Activated naive CD4-positive, alpha-beta T cell treated with anti-CD3 and anti-CD28 coated beads, Interleukin-2, amount 10 ng/mL, durations not matched to agents 7 days and 5 days (primary cell): ENCODE measurements at regions not wholly inside any gene's neighbourhood (a gene's known extent, or its start where the extent isn't known, plus 50 kb on each side); places are given as distances from the start of the nearest gene placed in this dataset.

Experiments
- CTCF ChIA-PET: fragments of 350-600 bp; sonication (Branson Sonifier 250); formaldehyde crosslinking; loops from one replicate; lab custom pipeline; 2021; ENCODE audit warnings: antibody characterized with exemption; lab: Charles Lee
- DNase-seq: peaks from one replicate; pipeline ENCODE4 v3.0.0-alpha.2; 2020
- H3K27ac Mint-ChIP-seq: one replicate; pipeline ENCODE4 v1.8.0; 2021; ENCODE audit warnings: mild to moderate bottlenecking, moderate library complexity, mixed read lengths
- H3K27me3 Mint-ChIP-seq: one replicate; pipeline ENCODE4 v1.8.0; 2021; ENCODE audit warnings: mild to moderate bottlenecking, mixed read lengths
- H3K36me3 Mint-ChIP-seq: one replicate; pipeline ENCODE4 v1.8.0; 2021; ENCODE audit warnings: mixed read lengths
- H3K4me1 Mint-ChIP-seq: one replicate; pipeline ENCODE4 v1.8.0; 2021; ENCODE audit warnings: mixed read lengths
- H3K4me3 Mint-ChIP-seq: one replicate; pipeline ENCODE4 v1.8.0; 2021; ENCODE audit warnings: mild to moderate bottlenecking, moderate library complexity, mixed read lengths
- H3K9me3 Mint-ChIP-seq: one replicate; pipeline ENCODE4 v1.8.0; 2021; ENCODE audit warnings: mixed read lengths

DNA sequence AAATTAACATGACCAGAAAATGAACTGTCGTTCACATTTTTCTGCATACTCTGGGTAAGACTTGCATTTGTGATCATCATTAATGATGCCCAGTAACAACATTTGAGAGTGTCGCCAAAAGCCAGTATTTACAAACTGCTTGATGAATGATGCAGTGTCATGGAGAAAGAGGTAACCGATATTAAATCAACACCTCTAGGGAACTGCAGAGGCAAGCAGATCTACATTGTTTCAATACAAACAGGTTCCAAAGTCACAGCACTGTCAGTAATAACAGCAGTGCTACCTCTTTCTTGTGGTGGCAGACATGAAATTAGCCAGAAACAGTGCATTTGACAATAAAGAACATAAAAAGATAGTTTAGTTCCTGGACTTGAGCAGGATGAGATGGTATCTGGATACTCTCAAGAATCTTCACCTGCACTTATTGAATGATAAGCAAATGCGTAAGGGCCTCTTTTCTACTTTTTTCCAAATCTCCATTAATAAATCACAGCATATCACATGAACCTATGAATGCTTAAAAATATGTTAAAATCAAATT, 456.6 kb downstream of the ARHGEF28 start:
- H3K4me3 Mint-ChIP-seq, result no peak overlapping the region
- H3K36me3 Mint-ChIP-seq, result no peaks in the 10 kb centered on the region
- no peaks in the 10 kb centered on the region for H3K4me1 Mint-ChIP-seq
- no peaks in the 10 kb centered on the region for H3K9me3 Mint-ChIP-seq
- CTCF ChIA-PET, result no interaction called here
- no peak for DNase-seq
- H3K27me3 Mint-ChIP-seq, result peaks cover 8% of the 10 kb centered on the region
- no peak overlapping the region for H3K27ac Mint-ChIP-seq

DNA sequence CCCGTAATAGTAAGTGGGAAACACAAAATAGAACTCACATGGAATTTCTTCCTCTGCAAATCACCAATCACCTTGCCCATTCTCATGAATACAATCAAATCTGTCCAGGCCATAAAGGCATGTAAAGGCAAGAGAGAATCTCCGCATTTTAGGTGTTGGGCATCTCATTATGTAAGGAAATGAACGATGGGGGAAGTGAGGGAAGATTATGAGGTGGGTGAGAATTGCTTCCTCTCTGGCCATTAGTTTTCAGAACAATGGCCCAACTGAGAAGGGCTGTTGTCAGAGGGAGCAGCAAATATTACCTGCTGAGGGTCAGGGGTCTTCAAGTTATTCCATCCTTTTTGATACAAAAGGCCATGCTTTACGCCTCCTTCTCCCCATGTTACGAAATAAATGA, 455.1 kb downstream of the ARHGEF28 start:
- Mint-ChIP-seq H3K4me1 (no peaks in the 10 kb centered on the region), H3K4me3 (no peak overlapping the region), H3K9me3 (no peaks in the 10 kb centered on the region), H3K36me3 (no peaks in the 10 kb centered on the region), H3K27me3 (peaks cover 13% of the 10 kb centered on the region), H3K27ac (no peak overlapping the region)
- CTCF ChIA-PET, result no interaction called here
- DNase-seq, result no peak

DNA sequence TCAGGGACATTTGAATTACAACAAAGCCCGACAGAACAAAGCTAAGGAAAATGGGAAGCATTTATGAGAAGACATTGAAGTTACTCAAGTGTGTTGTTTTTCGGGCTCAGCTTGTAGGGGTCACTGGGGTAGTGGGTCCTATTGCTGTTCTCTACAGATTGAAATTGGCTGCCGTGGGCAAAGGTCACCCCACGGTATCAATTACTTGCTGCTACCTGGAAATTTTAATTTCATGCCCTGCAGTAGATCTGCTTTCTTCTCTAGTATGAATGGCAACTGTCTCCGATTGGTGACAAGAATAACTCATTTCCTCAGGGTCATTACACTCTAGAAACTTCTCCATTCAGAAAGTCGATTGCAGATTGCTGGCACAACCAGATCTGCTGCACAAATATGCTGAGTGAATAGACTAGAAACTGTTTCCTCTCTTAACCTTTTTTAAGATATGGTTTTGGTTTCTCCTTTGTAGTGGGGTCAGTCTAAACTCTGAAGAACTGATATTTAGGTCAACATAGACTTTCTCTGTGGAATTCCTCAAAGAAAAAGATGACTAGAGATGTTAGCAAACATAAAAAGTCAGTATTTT, 454.1 kb downstream of the ARHGEF28 start:
- Mint-ChIP-seq H3K4me3 (no peak overlapping the region), H3K36me3 (no peaks in the 10 kb centered on the region), H3K4me1 (no peaks in the 10 kb centered on the region), H3K27me3 (peaks cover 13% of the 10 kb centered on the region), H3K9me3 (no peaks in the 10 kb centered on the region), H3K27ac (no peak overlapping the region)
- no peak for DNase-seq
- CTCF ChIA-PET, result no interaction called here

DNA sequence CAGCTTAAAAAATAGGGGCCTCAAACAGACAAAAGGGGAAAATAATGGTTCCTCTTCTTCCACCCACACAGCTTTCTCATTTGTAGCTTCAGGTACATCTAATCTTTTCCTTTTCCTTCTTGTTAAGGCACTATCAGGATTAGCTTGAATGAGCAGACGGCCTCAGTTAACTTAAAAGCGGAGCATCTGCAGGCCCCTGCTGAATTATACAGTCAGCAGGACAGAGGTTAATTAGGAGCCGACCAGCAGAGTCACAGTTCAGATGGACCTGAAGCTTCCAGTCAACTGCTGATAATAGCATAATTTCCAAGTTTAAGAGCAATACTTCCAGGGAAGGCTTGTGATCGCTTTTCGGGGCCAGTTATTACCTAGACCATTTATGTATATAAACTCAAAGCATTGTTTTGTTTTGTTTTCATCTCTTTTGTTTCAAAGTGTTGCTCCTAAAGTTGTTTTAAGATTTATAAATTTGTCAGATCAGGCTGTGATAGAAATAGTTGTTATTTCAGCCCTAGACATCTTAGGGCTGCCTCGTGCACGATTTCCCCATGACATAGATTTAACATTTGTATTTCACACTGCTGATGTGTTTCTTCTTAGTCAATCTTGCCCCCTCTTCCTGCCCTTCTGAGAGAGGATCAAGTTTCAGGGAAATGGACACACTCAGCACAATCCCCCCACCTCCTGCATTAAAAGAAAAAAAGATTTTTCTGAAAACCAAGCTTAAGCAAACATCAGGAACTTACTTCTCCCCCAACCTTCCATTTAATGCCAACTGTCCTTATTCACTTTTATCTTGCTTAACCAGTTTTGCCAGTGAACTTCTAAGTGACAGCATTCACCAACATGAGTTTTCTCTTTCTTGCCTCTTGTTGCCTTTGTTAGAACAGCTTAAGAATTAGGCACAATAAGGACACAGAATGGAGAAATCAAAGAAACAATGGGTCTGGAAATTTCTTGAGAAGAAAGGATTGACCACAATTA, 449.8 kb downstream of the ARHGEF28 start:
- CTCF ChIA-PET, result no interaction called here
- H3K27ac Mint-ChIP-seq, result no peak overlapping the region
- H3K36me3 Mint-ChIP-seq, result no peaks in the 10 kb centered on the region
- H3K4me1 Mint-ChIP-seq, result no peaks in the 10 kb centered on the region
- peaks cover 13% of the 10 kb centered on the region for H3K27me3 Mint-ChIP-seq
- no peak for DNase-seq
- no peaks in the 10 kb centered on the region for H3K9me3 Mint-ChIP-seq
- H3K4me3 Mint-ChIP-seq, result no peak overlapping the region

DNA sequence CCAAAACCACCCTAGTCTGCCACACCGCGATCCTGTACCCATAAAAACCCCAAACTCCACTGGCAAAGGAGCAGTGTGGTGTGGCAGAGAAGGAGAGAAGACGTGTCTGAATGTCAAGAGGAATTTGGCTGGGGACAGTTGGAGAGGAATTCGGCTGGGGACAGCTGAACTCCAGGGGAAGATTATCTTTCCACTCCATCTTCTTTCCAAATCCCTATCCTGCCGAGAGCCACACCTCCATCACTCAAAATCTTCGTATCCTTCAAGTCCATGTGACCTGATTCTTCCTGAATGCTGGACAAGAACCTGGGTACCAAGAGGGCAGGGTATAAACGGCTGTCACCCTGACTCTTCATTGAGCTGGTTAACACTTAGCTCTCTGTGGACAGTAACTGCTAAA, 448.1 kb downstream of the ARHGEF28 start:
- no peak for DNase-seq
- no peaks in the 10 kb centered on the region for H3K9me3 Mint-ChIP-seq
- CTCF ChIA-PET, result no interaction called here
- no peak overlapping the region for H3K27ac Mint-ChIP-seq
- no peak overlapping the region for H3K4me3 Mint-ChIP-seq
- H3K36me3 Mint-ChIP-seq, result no peaks in the 10 kb centered on the region
- H3K4me1 Mint-ChIP-seq, result no peaks in the 10 kb centered on the region
- H3K27me3 Mint-ChIP-seq, result peaks cover 13% of the 10 kb centered on the region

DNA sequence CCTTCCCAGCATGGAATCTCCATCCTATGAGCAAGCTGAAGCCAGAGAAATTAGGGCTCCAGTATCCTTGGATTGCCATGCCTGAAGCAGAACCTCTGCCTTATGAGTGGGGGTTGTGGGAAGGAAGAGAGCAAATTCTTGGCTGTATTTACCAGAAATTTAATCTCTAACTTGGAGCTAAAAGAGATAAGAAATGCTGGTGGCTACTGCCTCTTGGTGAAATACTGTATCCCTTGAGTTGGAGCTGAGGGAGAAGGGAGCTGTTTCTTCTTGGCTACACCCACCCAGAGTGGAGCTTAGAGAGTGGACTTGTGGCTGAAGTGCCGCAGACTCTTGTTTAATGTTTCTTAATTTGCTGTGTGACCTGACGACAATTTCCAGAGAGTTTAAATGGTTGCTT, 447.3 kb downstream of the ARHGEF28 start:
- H3K36me3 Mint-ChIP-seq, result no peaks in the 10 kb centered on the region
- no peaks in the 10 kb centered on the region for H3K4me1 Mint-ChIP-seq
- H3K27me3 Mint-ChIP-seq, result peaks cover 9% of the 10 kb centered on the region
- CTCF ChIA-PET, result no interaction called here
- H3K9me3 Mint-ChIP-seq, result no peaks in the 10 kb centered on the region
- H3K27ac Mint-ChIP-seq, result no peak overlapping the region
- no peak overlapping the region for H3K4me3 Mint-ChIP-seq
- DNase-seq, result no peak

DNA sequence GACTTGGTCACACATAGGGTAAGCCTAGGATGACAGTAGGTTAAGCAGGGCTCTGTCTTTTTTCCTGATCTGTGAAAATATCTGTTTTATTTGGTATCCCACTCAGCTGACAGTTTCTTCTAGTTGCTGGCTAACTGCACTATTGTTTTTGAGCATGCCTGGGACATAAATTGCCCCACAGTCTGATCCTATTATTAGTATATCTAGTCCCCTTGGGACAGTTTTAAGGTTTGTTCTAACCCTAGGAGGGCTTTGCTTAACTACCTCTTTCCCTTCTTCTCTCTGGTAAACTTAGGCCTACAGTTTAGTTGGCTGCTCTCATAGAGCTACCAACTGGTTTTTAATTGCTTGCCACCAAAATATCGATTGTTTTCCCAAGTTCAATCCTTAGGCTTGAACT, 446.6 kb downstream of the ARHGEF28 start:
- H3K4me1 Mint-ChIP-seq, result no peaks in the 10 kb centered on the region
- no peaks in the 10 kb centered on the region for H3K9me3 Mint-ChIP-seq
- H3K36me3 Mint-ChIP-seq, result no peaks in the 10 kb centered on the region
- no peak overlapping the region for H3K4me3 Mint-ChIP-seq
- peaks cover 5% of the 10 kb centered on the region for H3K27me3 Mint-ChIP-seq
- no peak for DNase-seq
- H3K27ac Mint-ChIP-seq, result no peak overlapping the region
- CTCF ChIA-PET, result no interaction called here

DNA sequence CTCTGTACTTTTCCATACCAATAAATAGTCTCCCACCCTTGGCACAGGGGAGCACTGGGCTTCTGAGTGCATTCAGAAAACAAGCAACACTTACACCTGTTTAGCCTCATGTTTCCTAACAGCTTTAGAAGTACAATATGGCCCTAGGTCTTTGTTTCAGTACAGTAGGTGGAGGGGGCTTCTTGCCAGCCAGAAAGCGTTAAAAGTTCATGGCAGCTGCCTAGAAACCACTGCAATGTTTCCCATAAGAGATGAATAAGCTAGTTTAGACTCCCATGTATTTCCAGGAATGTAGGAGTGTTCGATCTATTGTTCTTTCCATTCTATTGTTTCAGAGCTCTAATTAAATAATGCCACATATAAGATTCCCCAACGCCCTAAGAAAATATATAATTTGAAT, 444.8 kb downstream of the ARHGEF28 start:
- Mint-ChIP-seq H3K36me3 (no peaks in the 10 kb centered on the region), H3K9me3 (no peaks in the 10 kb centered on the region), H3K4me1 (no peaks in the 10 kb centered on the region), H3K4me3 (no peak overlapping the region), H3K27ac (no peak overlapping the region), H3K27me3 (no peaks in the 10 kb centered on the region)
- DNase-seq, result no peak
- CTCF ChIA-PET, result no interaction called here

DNA sequence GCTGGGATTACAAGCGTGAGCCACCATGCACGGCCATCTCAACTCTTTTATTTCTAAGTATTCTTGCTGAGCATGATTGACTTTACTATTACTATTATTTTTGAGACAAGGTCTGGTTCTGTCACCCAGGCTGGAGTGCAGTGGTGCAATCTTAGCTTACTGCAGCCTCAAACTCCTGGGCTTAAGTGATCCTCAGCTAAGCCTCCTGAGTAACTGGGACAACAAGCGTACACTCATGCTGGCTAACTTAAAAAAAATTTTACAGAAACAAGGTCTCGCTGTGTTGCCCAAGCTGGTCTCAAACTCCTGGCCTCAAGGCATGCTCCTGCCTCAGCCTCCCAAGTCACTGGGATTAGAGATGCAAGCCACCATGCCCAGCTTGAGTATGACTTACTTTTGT, 443.7 kb downstream of the ARHGEF28 start:
- DNase-seq, result no peak
- Mint-ChIP-seq H3K4me3 (no peak overlapping the region), H3K27me3 (no peaks in the 10 kb centered on the region), H3K36me3 (no peaks in the 10 kb centered on the region), H3K4me1 (no peaks in the 10 kb centered on the region), H3K27ac (no peak overlapping the region), H3K9me3 (no peaks in the 10 kb centered on the region)
- CTCF ChIA-PET, result no interaction called here

DNA sequence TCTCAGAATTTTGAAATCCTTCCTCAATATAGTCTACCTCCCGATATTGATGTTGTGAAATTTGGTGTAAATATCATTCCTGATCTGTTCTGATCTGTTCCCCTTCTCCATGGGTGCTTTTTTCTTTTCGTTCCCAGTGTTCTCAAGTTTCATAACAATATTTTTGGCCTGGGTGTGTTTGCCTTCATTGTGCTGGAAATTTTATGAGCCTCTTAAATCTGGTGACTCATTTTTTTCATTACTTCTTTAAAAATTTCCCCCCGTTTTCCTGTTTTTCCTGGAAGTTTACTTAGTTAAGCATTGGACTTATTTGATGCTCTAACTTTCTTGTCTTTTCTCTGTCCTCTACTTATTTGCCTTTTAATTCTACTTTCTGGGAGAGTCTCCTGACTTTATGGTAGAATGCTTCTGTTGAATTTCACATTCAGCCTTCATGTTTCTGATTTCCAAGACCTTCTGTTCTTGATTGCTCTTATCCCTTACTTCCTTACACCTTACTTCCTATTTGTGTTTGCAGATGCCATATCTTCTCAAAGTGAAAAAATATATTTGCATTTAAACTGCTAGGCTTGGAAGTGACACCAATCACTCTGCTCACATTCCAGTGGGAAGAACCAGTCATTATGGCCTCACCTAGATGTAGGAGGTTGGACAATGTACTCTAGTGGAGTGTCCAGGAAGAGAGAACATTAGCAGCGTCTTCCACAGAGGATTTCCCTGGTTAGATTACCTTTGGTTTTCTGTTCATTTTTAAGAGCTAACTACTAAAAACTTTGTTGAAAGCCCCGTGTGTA, 441.9 kb downstream of the ARHGEF28 start:
- CTCF ChIA-PET, result no interaction called here
- Mint-ChIP-seq H3K36me3 (no peaks in the 10 kb centered on the region), H3K4me1 (no peaks in the 10 kb centered on the region), H3K4me3 (no peak overlapping the region), H3K27ac (no peak overlapping the region), H3K9me3 (no peaks in the 10 kb centered on the region), H3K27me3 (no peaks in the 10 kb centered on the region)
- no peak for DNase-seq

DNA sequence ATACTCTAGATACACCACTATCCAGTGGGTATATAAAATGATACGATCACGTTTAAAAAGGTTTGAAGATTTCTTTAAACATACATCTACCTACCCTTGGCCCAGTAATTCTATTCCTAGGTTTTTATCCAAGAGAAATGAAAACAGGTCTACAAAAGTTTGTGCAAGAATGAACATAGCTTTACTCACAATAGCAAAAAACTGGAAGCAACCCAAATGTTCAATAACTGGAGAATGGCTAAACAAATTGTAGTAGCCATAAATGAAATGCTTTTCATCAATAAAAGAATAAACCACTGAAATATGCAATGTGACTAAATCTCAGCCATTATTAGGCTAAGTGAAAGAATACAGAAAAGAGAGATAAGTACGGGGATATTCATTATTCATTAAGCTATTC, 438.9 kb downstream of the ARHGEF28 start:
- CTCF ChIA-PET, result no interaction called here
- Mint-ChIP-seq H3K4me1 (no peaks in the 10 kb centered on the region), H3K27ac (no peak overlapping the region), H3K9me3 (no peaks in the 10 kb centered on the region), H3K36me3 (no peaks in the 10 kb centered on the region), H3K27me3 (no peaks in the 10 kb centered on the region), H3K4me3 (no peak overlapping the region)
- no peak for DNase-seq

DNA sequence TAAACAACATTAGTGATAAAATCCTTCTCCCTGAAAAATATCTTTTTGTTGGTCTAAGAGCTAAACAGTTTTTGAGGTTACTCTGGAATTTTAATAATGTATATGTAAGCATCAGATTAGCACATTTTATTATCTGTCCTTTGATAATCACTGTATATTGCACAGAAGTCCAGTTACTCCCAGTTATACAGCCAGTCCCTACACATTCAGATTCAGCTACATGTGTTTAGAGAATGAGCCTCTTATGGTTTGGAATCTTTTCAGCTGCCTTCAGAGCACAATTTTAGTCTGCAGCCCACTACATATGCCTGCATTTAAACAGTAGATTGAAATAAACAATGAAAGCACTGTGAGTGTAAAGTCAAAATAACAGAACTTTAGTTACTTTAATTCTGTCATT, 438.2 kb downstream of the ARHGEF28 start:
- Mint-ChIP-seq H3K9me3 (no peaks in the 10 kb centered on the region), H3K4me3 (no peak overlapping the region), H3K27ac (no peak overlapping the region), H3K36me3 (no peaks in the 10 kb centered on the region), H3K27me3 (peaks cover 3% of the 10 kb centered on the region), H3K4me1 (no peaks in the 10 kb centered on the region)
- CTCF ChIA-PET, result no interaction called here
- no peak for DNase-seq

DNA sequence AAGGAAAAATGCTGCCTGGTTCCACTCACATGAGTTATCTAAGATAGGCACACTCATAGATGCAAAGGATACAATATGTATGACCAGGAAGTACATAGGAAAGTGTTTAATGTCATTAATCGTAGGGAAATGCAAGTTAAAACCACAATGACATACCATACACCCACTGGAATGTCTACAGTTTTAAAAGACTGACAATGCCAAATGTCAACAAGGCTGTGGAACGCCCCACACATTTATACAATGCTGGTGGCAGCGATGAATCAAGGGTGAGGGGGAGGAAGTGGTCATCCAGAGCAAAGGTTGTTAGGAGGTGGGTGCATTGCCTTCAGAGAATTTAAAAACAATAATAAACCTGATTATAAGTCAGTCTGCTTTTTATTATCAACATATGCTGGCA, 437.8 kb downstream of the ARHGEF28 start:
- Mint-ChIP-seq H3K9me3 (no peaks in the 10 kb centered on the region), H3K27ac (no peak overlapping the region), H3K36me3 (no peaks in the 10 kb centered on the region), H3K27me3 (peaks cover 3% of the 10 kb centered on the region), H3K4me3 (no peak overlapping the region), H3K4me1 (no peaks in the 10 kb centered on the region)
- CTCF ChIA-PET, result no interaction called here
- no peak for DNase-seq

DNA sequence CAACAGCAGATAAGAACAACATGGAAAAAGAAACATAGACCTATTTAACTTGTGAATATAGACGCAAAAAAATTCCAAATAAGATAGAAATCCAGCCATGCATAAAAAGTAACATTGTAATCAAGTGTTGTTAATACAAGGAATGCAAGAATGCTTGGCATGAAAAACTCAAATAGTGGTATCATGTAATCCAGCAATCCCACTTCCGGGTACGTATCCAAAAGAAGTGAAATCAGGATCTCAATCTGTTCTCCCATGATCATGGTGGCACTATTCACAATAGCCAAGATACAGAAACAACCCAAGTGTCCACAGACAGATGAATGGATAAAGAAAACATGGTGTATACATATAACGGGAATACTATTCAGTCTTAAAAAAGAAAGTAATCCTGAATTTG, 437.4 kb downstream of the ARHGEF28 start:
- Mint-ChIP-seq H3K4me3 (no peak overlapping the region), H3K36me3 (no peaks in the 10 kb centered on the region), H3K9me3 (no peaks in the 10 kb centered on the region), H3K27me3 (peaks cover 3% of the 10 kb centered on the region), H3K4me1 (no peaks in the 10 kb centered on the region), H3K27ac (no peak overlapping the region)
- no peak for DNase-seq
- CTCF ChIA-PET, result no interaction called here
